GM10248 (cell line): ENCODE measurements at regions not wholly inside any gene's neighbourhood (a gene's known extent, or its start where the extent isn't known, plus 50 kb on each side); places are given as distances from the start of the nearest gene placed in this dataset.

ENCODE experiments used
- CTCF ChIA-PET: fragments of 300-600 bp; sonication (Branson Sonifier 250); formaldehyde crosslinking; extraction: SDS; loops from one replicate; lab custom pipeline; 2021; ENCODE audit warnings: antibody characterized with exemption; lab: Yijun Ruan, JAX
- POLR2A ChIA-PET: fragments of 350-650 bp; sonication (Branson Sonifier 250); formaldehyde crosslinking; extraction: SDS; loops from one replicate; lab custom pipeline; 2020; ENCODE audit warnings: antibody characterized with exemption; lab: Yijun Ruan, JAX
- DNase-seq: peaks from one replicate; pipeline ENCODE4 v3.0.0; 2012; ENCODE audit errors: extremely low spot score
- TF ChIP-seq, protein P1 (sequence below): IDR thresholded peaks from 2 replicates; pipeline ENCODE4 v1.5.1; 2012; ENCODE audit warnings: mild to moderate bottlenecking, low read depth; ENCODE audit errors: extremely low read depth, missing control alignments, control extremely low read depth

DNA sequence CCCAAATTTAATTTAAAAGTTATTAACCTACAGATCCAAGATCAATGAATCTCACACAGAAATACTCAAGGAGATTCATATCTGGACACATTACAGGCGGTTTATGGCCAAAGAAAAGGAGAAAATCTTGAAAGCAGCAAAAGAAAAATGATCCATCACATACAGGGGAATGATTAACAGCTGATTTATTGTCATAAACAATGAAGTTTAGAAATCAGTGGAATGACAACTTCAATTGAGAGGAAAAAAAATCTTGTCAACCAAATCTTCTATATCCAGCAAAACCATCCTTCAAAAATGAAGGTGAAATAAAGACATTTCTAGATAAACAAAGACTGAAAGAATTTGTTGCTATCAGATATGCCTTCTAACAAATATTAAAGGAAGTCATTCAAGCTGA is 156.2 kb upstream of the SEMA6D start:
- TF ChIP-seq, protein P1, sequence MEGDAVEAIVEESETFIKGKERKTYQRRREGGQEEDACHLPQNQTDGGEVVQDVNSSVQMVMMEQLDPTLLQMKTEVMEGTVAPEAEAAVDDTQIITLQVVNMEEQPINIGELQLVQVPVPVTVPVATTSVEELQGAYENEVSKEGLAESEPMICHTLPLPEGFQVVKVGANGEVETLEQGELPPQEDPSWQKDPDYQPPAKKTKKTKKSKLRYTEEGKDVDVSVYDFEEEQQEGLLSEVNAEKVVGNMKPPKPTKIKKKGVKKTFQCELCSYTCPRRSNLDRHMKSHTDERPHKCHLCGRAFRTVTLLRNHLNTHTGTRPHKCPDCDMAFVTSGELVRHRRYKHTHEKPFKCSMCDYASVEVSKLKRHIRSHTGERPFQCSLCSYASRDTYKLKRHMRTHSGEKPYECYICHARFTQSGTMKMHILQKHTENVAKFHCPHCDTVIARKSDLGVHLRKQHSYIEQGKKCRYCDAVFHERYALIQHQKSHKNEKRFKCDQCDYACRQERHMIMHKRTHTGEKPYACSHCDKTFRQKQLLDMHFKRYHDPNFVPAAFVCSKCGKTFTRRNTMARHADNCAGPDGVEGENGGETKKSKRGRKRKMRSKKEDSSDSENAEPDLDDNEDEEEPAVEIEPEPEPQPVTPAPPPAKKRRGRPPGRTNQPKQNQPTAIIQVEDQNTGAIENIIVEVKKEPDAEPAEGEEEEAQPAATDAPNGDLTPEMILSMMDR = no peak
- POLR2A ChIA-PET = no interaction called here

DNA sequence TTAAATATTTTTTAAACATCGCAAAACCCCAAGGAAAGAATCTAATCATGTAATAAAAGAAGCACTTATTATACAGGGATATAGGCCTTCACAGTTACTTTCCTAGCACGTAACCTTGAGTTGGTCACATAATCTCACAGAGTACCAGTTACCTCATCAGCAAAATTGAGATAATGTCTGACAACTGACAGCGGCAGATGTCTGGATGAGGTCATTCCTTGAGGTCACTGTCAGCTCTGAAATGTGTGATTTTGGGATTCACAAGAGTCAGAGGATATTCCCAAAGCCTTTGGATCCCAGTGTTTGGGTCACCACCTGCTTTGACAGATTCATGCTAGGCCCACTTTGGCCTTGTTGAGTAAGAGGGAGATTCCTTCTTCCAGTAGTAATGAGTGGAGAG is 151.4 kb upstream of the SEMA6D start:
- DNase-seq = no peak
- ChIA-PET CTCF (no interaction called here), POLR2A (no interaction called here)
- TF ChIP-seq, protein P1 = no peak

More for the DNA sequence above, 156.2 kb upstream of the SEMA6D start:
- no peak for DNase-seq
- CTCF ChIA-PET = no interaction called here

DNA sequence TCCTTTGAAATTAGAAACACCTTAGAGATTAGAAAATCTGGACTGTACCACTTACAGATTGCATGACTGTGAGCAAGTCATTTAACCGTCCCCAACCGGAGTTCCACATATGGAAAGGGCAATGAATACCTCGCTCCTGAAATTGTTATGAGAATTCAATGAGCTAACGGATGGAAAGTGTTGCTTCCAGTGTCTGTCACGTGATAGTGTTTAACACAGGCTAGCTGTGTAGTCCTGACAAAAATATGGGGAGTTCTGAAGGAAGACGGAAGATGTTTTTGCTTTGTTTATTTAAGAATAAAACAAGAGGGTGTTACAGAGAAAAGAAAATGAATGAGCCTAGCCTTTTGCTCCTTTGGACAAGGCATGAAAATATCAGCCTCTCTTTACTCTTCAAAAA is 150.7 kb upstream of the SEMA6D start:
- TF ChIP-seq, protein P1 = no peak
- POLR2A ChIA-PET = no interaction called here
- CTCF ChIA-PET = no interaction called here
- DNase-seq = no peak

- ChIA-PET CTCF (no interaction called here), POLR2A (no interaction called here)
- TF ChIP-seq, protein P1 = no peak
- no peak for DNase-seq
Observed at GRCh38 chr15:47568030-47568429, 149.3 kb upstream of the SEMA6D start.

GRCh38 chr15:47570044-47570443 is 147.3 kb upstream of the SEMA6D start:
- TF ChIP-seq, protein P1 = no peak
- POLR2A ChIA-PET = no interaction called here
- CTCF ChIA-PET = interaction anchor here (1.2 kb wide), 1 partner anchor 23 kb away, joined by 4 read pairs; no protein-coding TSS in a partner anchor
- DNase-seq = no peak

DNA sequence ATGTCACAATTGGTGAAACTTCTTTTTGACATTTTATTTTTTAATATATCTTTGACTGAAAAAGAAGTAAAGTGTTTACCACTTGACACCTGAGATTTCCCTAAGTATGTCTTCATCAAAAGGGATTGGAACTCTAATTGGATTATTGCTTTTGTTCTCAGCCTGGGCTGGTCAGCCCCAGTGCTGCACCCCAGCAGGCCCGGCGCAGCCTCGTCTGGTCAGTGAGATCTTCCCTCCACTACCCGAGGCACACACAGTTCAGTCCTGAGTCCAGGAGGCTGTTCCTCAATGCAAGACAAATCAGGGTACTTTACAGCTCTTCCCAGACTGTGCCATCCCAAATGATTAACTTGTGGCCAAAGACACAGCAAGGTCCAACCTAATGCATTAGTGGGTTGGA is 146.9 kb upstream of the SEMA6D start:
- CTCF ChIA-PET = no interaction called here

More for the DNA sequence above, 146.9 kb upstream of the SEMA6D start:
- POLR2A ChIA-PET = no interaction called here
- TF ChIP-seq, protein P1 = no peak
- DNase-seq = no peak
